ENCODE measurements at regions not wholly inside any gene's neighbourhood (a gene's known extent, or its start where the extent isn't known, plus 50 kb on each side); places are given as distances from the start of the nearest gene placed in this dataset.
"Not testable (repeated sequence)": the region's sequence is repeated elsewhere in the genome, so short reads cannot be mapped to it uniquely, and the experiment has no call there.

DNA sequence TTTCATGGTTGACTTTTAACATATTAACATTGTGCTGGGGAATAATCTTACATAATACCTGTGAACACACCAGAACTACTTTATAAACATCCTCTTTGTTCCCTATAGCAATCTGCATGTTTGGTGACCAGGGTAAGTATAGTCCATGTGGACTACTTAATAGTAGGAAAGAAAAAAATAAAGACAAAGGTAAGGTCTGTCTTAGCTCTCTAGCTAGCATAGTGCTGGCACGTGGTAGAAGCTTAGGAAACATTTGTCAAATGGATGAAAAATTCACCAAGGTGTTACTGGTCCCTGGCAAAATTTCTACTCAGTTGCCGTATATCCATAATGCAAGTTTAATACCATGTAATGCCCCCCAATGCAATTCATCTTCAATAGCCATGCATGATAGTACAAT lies 78.6 kb upstream of the ABCA1 start:
- no TSS peak for BruUV-seq (replicated peaks)
- H3K36me3 Mint-ChIP-seq (ENCODE audit: insufficient read depth, unreplicated experiment) = no peaks in the 10 kb centered on the region
- CTCF ChIA-PET = no interaction called here
- no peaks in the 10 kb centered on the region for H3K9me3 Mint-ChIP-seq (ENCODE audit: low read depth, unreplicated experiment)
- peak overlapping the region; percentile 77 for H3K27ac Mint-ChIP-seq (ENCODE audit: unreplicated experiment)
- TF ChIP-seq, protein P1, sequence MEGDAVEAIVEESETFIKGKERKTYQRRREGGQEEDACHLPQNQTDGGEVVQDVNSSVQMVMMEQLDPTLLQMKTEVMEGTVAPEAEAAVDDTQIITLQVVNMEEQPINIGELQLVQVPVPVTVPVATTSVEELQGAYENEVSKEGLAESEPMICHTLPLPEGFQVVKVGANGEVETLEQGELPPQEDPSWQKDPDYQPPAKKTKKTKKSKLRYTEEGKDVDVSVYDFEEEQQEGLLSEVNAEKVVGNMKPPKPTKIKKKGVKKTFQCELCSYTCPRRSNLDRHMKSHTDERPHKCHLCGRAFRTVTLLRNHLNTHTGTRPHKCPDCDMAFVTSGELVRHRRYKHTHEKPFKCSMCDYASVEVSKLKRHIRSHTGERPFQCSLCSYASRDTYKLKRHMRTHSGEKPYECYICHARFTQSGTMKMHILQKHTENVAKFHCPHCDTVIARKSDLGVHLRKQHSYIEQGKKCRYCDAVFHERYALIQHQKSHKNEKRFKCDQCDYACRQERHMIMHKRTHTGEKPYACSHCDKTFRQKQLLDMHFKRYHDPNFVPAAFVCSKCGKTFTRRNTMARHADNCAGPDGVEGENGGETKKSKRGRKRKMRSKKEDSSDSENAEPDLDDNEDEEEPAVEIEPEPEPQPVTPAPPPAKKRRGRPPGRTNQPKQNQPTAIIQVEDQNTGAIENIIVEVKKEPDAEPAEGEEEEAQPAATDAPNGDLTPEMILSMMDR (IDR thresholded peaks at IDR 0.05; ENCODE audit: unreplicated experiment) = no peak
- intact Hi-C loops (cut with micrococcal nuclease; ENCODE audit: unreplicated experiment) = no loop called here
- no peak overlapping the region for H3K4me3 Mint-ChIP-seq (ENCODE audit: low read depth, unreplicated experiment)
- H3K27me3 Mint-ChIP-seq (ENCODE audit: unreplicated experiment) = no peaks in the 10 kb centered on the region
- no peak for DNase-seq
- peaks cover 12% of the 10 kb centered on the region for H3K4me1 Mint-ChIP-seq (ENCODE audit: low read depth, unreplicated experiment)

DNA sequence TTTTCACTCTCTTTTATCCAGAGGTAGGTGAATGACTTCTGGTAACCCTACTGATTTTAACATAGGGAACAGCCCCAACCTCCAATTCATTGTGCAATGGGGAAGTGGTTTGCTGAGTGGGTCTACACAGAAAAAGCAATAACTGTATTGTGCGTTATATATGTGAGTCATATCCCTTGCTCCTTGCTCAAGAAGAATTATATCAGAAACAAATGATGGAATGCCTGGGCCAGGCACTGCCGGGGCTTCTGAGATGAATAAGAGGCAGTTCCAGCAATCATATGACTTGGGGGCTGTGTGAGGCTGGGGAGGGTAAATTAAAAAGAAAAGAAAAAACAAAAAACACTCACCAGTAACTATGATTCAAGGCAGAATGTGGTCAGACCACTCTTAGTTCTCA lies 79.2 kb upstream of the ABCA1 start:
- Mint-ChIP-seq H3K4me1 (ENCODE audit: low read depth, unreplicated experiment) (peaks cover 12% of the 10 kb centered on the region), H3K36me3 (ENCODE audit: insufficient read depth, unreplicated experiment) (no peaks in the 10 kb centered on the region), H3K27ac (ENCODE audit: unreplicated experiment) (peak overlapping the region; percentile 77), H3K27me3 (ENCODE audit: unreplicated experiment) (no peaks in the 10 kb centered on the region), H3K9me3 (ENCODE audit: low read depth, unreplicated experiment) (no peaks in the 10 kb centered on the region), H3K4me3 (ENCODE audit: low read depth, unreplicated experiment) (no peak overlapping the region)
- TF ChIP-seq, protein P1 (IDR thresholded peaks at IDR 0.05; ENCODE audit: unreplicated experiment) = no peak
- CTCF ChIA-PET = no interaction called here
- intact Hi-C loops (cut with micrococcal nuclease; ENCODE audit: unreplicated experiment) = no loop called here
- DNase-seq = peak; percentile 25
- BruUV-seq (replicated peaks) = no TSS peak

DNA sequence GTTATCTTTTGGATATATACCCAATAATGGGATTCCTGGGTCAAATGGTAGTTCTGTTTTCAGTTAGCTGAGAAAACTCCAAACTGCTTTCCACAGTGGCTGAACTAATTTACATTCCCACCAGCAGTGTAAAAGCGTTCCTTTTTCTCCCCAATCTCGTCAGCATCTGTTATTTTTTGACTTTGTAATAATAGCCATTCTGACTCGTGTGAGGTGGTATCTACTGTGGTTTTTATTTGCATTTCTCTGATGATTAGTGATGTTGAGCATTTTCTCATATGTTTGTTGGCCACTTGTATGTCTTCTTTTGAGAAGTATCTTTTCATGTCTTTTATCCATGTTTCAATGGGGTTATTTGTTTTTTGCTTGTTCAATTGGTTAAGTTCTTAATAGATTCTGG lies 82.1 kb upstream of the ABCA1 start:
- intact Hi-C loops (cut with micrococcal nuclease; ENCODE audit: unreplicated experiment); H3K4me3 Mint-ChIP-seq (ENCODE audit: low read depth, unreplicated experiment); H3K27ac Mint-ChIP-seq (ENCODE audit: unreplicated experiment); H3K9me3 Mint-ChIP-seq (ENCODE audit: low read depth, unreplicated experiment); DNase-seq; BruUV-seq (replicated peaks); H3K27me3 Mint-ChIP-seq (ENCODE audit: unreplicated experiment); CTCF ChIA-PET; H3K36me3 Mint-ChIP-seq (ENCODE audit: insufficient read depth, unreplicated experiment): not testable (repeated sequence)
- peaks cover 12% of the 10 kb centered on the region for H3K4me1 Mint-ChIP-seq (ENCODE audit: low read depth, unreplicated experiment)

DNA sequence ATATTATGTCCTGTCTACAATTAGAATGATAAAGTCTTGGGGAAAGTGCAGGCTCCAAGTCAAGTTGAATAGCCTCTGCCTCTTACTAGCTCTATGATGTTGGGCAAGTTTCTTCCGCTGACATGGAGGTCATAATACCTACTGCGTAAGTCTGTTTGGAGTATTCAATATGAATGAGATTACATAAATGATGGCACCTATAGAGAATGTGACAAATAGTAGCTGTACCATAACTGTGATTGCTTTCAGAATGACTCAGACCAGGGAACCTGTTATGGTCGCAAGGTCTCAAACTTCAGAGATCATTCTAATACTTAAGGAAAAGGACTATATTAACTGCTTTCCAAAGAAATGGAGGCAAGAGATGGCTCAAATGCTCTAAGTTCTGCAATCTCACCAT lies 94.0 kb upstream of the ABCA1 start:
- Mint-ChIP-seq H3K27ac (ENCODE audit: unreplicated experiment) (no peak overlapping the region), H3K9me3 (ENCODE audit: low read depth, unreplicated experiment) (no peaks in the 10 kb centered on the region), H3K4me3 (ENCODE audit: low read depth, unreplicated experiment) (no peak overlapping the region), H3K36me3 (ENCODE audit: insufficient read depth, unreplicated experiment) (no peaks in the 10 kb centered on the region), H3K4me1 (ENCODE audit: low read depth, unreplicated experiment) (no peaks in the 10 kb centered on the region), H3K27me3 (ENCODE audit: unreplicated experiment) (no peaks in the 10 kb centered on the region)
- TF ChIP-seq, protein P1 (IDR thresholded peaks at IDR 0.05; ENCODE audit: unreplicated experiment) = no peak
- intact Hi-C loops (cut with micrococcal nuclease; ENCODE audit: unreplicated experiment) = no loop called here
- CTCF ChIA-PET = no interaction called here
- BruUV-seq (replicated peaks) = no TSS peak
- no peak for DNase-seq

DNA sequence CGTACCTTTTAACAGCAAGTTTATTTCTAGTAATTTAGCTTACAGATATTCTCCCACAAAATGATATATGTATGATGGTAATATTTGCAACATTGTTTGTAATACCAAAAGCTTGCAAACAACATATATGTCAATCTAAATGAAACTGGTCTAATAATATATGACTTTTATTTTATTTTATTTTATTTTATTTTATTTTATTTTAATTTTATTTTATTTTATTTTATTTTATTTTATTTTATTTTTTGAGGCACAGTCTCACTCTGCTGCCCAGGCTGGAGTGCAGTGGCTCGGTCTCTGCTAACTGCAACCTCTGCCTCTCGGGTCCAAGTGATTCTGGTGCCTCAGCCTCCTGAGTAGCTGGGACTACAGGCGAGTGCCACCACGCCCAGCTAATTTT lies 94.6 kb upstream of the ABCA1 start:
- CTCF ChIA-PET; H3K27ac Mint-ChIP-seq (ENCODE audit: unreplicated experiment); H3K4me1 Mint-ChIP-seq (ENCODE audit: low read depth, unreplicated experiment); H3K36me3 Mint-ChIP-seq (ENCODE audit: insufficient read depth, unreplicated experiment); BruUV-seq (replicated peaks); intact Hi-C loops (cut with micrococcal nuclease; ENCODE audit: unreplicated experiment); DNase-seq; H3K9me3 Mint-ChIP-seq (ENCODE audit: low read depth, unreplicated experiment); H3K4me3 Mint-ChIP-seq (ENCODE audit: low read depth, unreplicated experiment); H3K27me3 Mint-ChIP-seq (ENCODE audit: unreplicated experiment): not testable (repeated sequence)
